Left lobe of liver (tissue), 2 donors: ENCODE measurements at regions not wholly inside any gene's neighbourhood (a gene's known extent, or its start where the extent isn't known, plus 50 kb on each side); places are given as distances from the start of the nearest gene placed in this dataset.
"Not testable (repeated sequence)": the region's sequence is repeated elsewhere in the genome, so short reads cannot be mapped to it uniquely, and the experiment has no call there.

ENCODE experiments used
- ATAC-seq: fragments of 200-7000 bp; cut with Tn5 transposase; one replicate; pipeline ENCODE4 v1.9.1; 2020; ENCODE audit warnings: mild to moderate bottlenecking, moderate library complexity
- DNase-seq: peaks from one replicate; pipeline ENCODE4 v3.0.0-alpha.2; 2020; ENCODE audit warnings: low spot score
- donor health status: DM: no; HTN: no; CAD: no; lungs with moderate emphysema.
- donor health status: DM: no; HTN: yes; CAD: no.

GRCh38 chr2:146786396-146786795, 1058.4 kb upstream of the ACVR2A start:
- no peak for ATAC-seq

GRCh38 chr2:146785101-146785500, 1059.7 kb upstream of the ACVR2A start:
- no peak for ATAC-seq
- no peak for DNase-seq

More at GRCh38 chr2:146786396-146786795, 1058.4 kb upstream of the ACVR2A start:
- DNase-seq, result no peak

- ATAC-seq, result no peak
- DNase-seq, result no peak
Observed at GRCh38 chr2:146784602-146785001, 1060.2 kb upstream of the ACVR2A start.

GRCh38 chr2:146777181-146777580, 1067.6 kb upstream of the ACVR2A start:
- no peak for DNase-seq
- ATAC-seq, result no peak

GRCh38 chr2:146776596-146776995, 1068.2 kb upstream of the ACVR2A start:
- ATAC-seq, result no peak
- no peak for DNase-seq

- DNase-seq, result no peak
- ATAC-seq, result no peak
Observed at GRCh38 chr2:146771531-146771930, 1073.3 kb upstream of the ACVR2A start.

- ATAC-seq, result no peak
Observed at GRCh38 chr2:146764301-146764700, 1080.5 kb upstream of the ACVR2A start.

GRCh38 chr2:146762786-146763185, 1082.0 kb upstream of the ACVR2A start:
- DNase-seq, result no peak
- no peak for ATAC-seq

More at GRCh38 chr2:146764301-146764700, 1080.5 kb upstream of the ACVR2A start:
- DNase-seq, result no peak

GRCh38 chr2:146754606-146755005, 1090.2 kb upstream of the ACVR2A start:
- DNase-seq (no peak), ATAC-seq (no peak)

- no peak for DNase-seq
- no peak for ATAC-seq
Observed at GRCh38 chr2:146748046-146748445, 1096.8 kb upstream of the ACVR2A start.

GRCh38 chr2:146741260-146741659, 1103.6 kb upstream of the ACVR2A start:
- ATAC-seq, result no peak

GRCh38 chr2:146734821-146735190, 1110.0 kb upstream of the ACVR2A start:
- no peak for ATAC-seq
- no peak for DNase-seq

More at GRCh38 chr2:146741260-146741659, 1103.6 kb upstream of the ACVR2A start:
- no peak for DNase-seq

- ATAC-seq (peak; percentile 58), DNase-seq (no peak)
Observed at GRCh38 chr2:146734042-146734820, 1110.6 kb upstream of the ACVR2A start.

- ATAC-seq, result no peak
- no peak for DNase-seq
Observed at GRCh38 chr2:146730882-146731281, 1113.9 kb upstream of the ACVR2A start.

- DNase-seq (no peak), ATAC-seq (no peak)
Observed at GRCh38 chr2:146721486-146721885, 1123.3 kb upstream of the ACVR2A start.

GRCh38 chr2:146720170-146720569, 1124.7 kb upstream of the ACVR2A start:
- no peak for DNase-seq
- no peak for ATAC-seq

- ATAC-seq (no peak), DNase-seq (no peak)
Observed at GRCh38 chr2:146716591-146716990, 1128.2 kb upstream of the ACVR2A start.

- DNase-seq (no peak), ATAC-seq (no peak)
Observed at GRCh38 chr2:146709004-146709403, 1135.8 kb upstream of the ACVR2A start.

GRCh38 chr2:146701183-146701582, 1143.6 kb upstream of the ACVR2A start:
- no peak for ATAC-seq
- no peak for DNase-seq

- ATAC-seq (no peak), DNase-seq (no peak)
Observed at GRCh38 chr2:146697307-146697706, 1147.5 kb upstream of the ACVR2A start.

- DNase-seq, ATAC-seq: not testable (repeated sequence)
Observed at GRCh38 chr2:146696787-146697186, 1148.0 kb upstream of the ACVR2A start.

- ATAC-seq (no peak), DNase-seq (no peak)
Observed at GRCh38 chr2:146681991-146682390, 1162.8 kb upstream of the ACVR2A start.

- no peak for DNase-seq
- ATAC-seq, result no peak
Observed at GRCh38 chr2:146678516-146678915, 1166.3 kb upstream of the ACVR2A start.
